Medulla oblongata (tissue), 1 donor: ENCODE measurements at regions not wholly inside any gene's neighbourhood (a gene's known extent, or its start where the extent isn't known, plus 50 kb on each side); places are given as distances from the start of the nearest gene placed in this dataset.
A peak's percentile ranks its signal among the peaks of the same experiment; 100 is the strongest.

Experiments
- DNase-seq: peaks from one replicate; pipeline ENCODE4 v3.0.0-alpha.2; 2015; ENCODE audit errors: extremely low spot score

- DNase-seq, result no peak
These were observed 263.9 kb downstream of the HIVEP2 start for GRCh38 chr6:142681099-142681498.

- no peak for DNase-seq
These were observed 262.0 kb downstream of the HIVEP2 start for GRCh38 chr6:142682985-142683384.

GRCh38 chr6:142683714-142684141, 261.2 kb downstream of the HIVEP2 start:
- no peak for DNase-seq

GRCh38 chr6:142684371-142684770, 260.6 kb downstream of the HIVEP2 start:
- no peak for DNase-seq

- DNase-seq, result no peak
These were observed 259.0 kb downstream of the HIVEP2 start for GRCh38 chr6:142685852-142686506.

GRCh38 chr6:142686507-142686887, 258.5 kb downstream of the HIVEP2 start:
- DNase-seq, result no peak

- DNase-seq, result peak; percentile 85
These were observed 252.0 kb downstream of the HIVEP2 start for GRCh38 chr6:142692942-142693341.

- DNase-seq, result no peak
These were observed 251.5 kb downstream of the HIVEP2 start for GRCh38 chr6:142693441-142693840.

GRCh38 chr6:142694054-142694453, 250.9 kb downstream of the HIVEP2 start:
- DNase-seq, result no peak

- peak; percentile 48 for DNase-seq
These were observed 250.0 kb downstream of the HIVEP2 start for GRCh38 chr6:142695016-142695415.

GRCh38 chr6:142696123-142697000, 248.6 kb downstream of the HIVEP2 start:
- DNase-seq, result no peak

GRCh38 chr6:142697001-142697335, 248.0 kb downstream of the HIVEP2 start:
- DNase-seq, result no peak

GRCh38 chr6:142697922-142698321, 247.1 kb downstream of the HIVEP2 start:
- no peak for DNase-seq

- DNase-seq, result no peak
These were observed 246.2 kb downstream of the HIVEP2 start for GRCh38 chr6:142698751-142699150.

GRCh38 chr6:142699391-142699790, 245.6 kb downstream of the HIVEP2 start:
- no peak for DNase-seq

- peak; percentile 39 for DNase-seq
These were observed 244.9 kb downstream of the HIVEP2 start for GRCh38 chr6:142700032-142700431.

GRCh38 chr6:142700671-142701312, 244.2 kb downstream of the HIVEP2 start:
- no peak for DNase-seq
